Stomach (tissue), 8 donors: ENCODE measurements at regions not wholly inside any gene's neighbourhood (a gene's known extent, or its start where the extent isn't known, plus 50 kb on each side); places are given as distances from the start of the nearest gene placed in this dataset.

Source experiments
- DNase-seq, 2 donors: peaks; one replicate each; pipeline versions ENCODE4 v3.0.0 to v3.0.0-alpha.2; 2013 to 2019
- H3K27ac ChIP-seq, 5 donors: fragments of 200-600 bp in 4 of 5; sonication (generic) in 4 of 5; one replicate each; pipeline ENCODE4 v1.5.1; 2013 to 2019; ENCODE audit warnings: mild to moderate bottlenecking in 1 of 5, moderate library complexity in 1 of 5
- H3K27me3 ChIP-seq, 3 donors: fragments of 200-600 bp; sonication (generic); one replicate each; pipeline ENCODE4 v1.5.1; 2017 to 2019; ENCODE audit warnings: mixed run types in 1 of 3
- H3K36me3 ChIP-seq, 4 donors: fragments of 200-600 bp; sonication (generic); 1 replicate in 3 of 4; 2 replicates in 1 of 4; pipeline ENCODE4 v1.5.1; 2016 to 2019
- H3K4me1 ChIP-seq, 4 donors: fragments of 200-600 bp; sonication (generic); one replicate each; pipeline ENCODE4 v1.5.1; 2016 to 2019
- H3K4me3 ChIP-seq, 4 donors: fragments of 200-600 bp; sonication (generic) in 3 of 4; one replicate each; pipeline ENCODE4 v1.5.1; 2016 to 2019; ENCODE audit warnings: mild to moderate bottlenecking in 1 of 4
- H3K9me3 ChIP-seq, 4 donors: fragments of 200-600 bp; sonication (generic); one replicate each; pipeline ENCODE4 v1.5.1; 2016 to 2019
- EP300 ChIP-seq: sonication (generic); formaldehyde crosslinking; IDR thresholded peaks from one replicate; pipeline ENCODE4 v1.6.1; 2017; ENCODE audit warnings: antibody characterized with exemption
- POLR2A ChIP-seq, 4 donors: fragments of 450-650 bp; IDR thresholded peaks; one replicate each; pipeline ENCODE4 v1.6.1; 2016; ENCODE audit warnings: antibody characterized with exemption in 4 of 4, control low read depth in 2 of 4, mild to moderate bottlenecking in 1 of 4, moderate library complexity in 1 of 4
- POLR2AphosphoS5 ChIP-seq, 3 donors: sonication (generic); formaldehyde crosslinking; IDR thresholded peaks; one replicate each; pipeline ENCODE4 v1.6.1; 2016; ENCODE audit warnings: antibody characterized with exemption in 3 of 3
- WGBS, 5 donors: extraction: QIAGEN DNeasy Blood & Tissue Kit in 3 of 5; methylation state at CpG; one replicate each; pipeline versions ENCODE4 v1.1.5 to v1.1.7; 2013 to 2018; 5-methylcytosine and 5-hydroxymethylcytosine counted together
- intact Hi-C: fragments of 100-400 bp; cut with DNase I; formaldehyde crosslinking; loops from one replicate; pipeline ENCODE4 v1.15.1; 2023; ENCODE audit warnings: low total_unique reads
- TF ChIP-seq, protein P1 (sequence below), 7 experiments: fragments of 450-650 bp in 4 of 7; fragments of 200-600 bp in 3 of 7; sonication (generic) in 3 of 7; IDR thresholded peaks; one replicate each; pipeline ENCODE4 v1.5.1; 2016 to 2019; ENCODE audit warnings: antibody characterized with exemption in 7 of 7, control low read depth in 2 of 7, mild to moderate bottlenecking in 1 of 7
- donor health status: healthy with polysubstance abuse.
- donor health status: Bipolar disorder and iron deficiency.
- donor health status: healthy.

DNA sequence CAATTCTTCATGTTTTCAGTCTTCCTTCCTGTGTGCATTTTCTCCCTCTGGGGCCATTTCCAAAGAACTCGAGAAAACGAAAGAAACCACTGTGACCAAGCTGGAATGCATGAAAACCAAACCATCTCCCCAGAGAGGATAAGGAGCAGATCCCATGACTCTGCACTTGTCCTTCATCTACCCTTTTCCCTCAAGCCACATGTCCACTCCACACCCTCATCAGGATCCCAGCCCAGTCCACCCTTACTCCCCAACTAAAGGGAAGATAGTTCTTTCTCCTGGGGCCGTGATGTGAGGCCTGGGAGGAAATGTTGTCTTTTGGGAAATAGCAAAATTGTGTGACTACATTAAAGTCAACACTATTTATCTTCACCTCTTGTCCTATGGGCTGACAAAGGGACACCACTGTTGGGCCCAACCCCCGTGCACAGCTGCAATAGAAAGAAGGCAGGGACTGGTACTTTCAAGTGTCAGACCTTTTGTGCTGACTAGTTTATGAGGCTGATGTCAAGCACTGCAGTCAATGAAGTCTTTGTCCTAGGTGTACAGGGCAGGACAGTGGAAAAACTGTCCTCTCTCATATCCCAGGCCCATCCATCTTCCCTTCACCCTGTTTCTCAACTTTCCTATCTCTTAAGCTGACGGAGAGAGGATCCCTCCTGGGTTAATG lies 487.1 kb upstream of the NR2F2 start:
- H3K36me3 ChIP-seq = no peaks in the 10 kb centered on the region
- DNase-seq = no peak
- H3K27ac ChIP-seq = peak overlapping the region in 2 of 5 donors; percentile 17 to 33
- TF ChIP-seq, protein P1, sequence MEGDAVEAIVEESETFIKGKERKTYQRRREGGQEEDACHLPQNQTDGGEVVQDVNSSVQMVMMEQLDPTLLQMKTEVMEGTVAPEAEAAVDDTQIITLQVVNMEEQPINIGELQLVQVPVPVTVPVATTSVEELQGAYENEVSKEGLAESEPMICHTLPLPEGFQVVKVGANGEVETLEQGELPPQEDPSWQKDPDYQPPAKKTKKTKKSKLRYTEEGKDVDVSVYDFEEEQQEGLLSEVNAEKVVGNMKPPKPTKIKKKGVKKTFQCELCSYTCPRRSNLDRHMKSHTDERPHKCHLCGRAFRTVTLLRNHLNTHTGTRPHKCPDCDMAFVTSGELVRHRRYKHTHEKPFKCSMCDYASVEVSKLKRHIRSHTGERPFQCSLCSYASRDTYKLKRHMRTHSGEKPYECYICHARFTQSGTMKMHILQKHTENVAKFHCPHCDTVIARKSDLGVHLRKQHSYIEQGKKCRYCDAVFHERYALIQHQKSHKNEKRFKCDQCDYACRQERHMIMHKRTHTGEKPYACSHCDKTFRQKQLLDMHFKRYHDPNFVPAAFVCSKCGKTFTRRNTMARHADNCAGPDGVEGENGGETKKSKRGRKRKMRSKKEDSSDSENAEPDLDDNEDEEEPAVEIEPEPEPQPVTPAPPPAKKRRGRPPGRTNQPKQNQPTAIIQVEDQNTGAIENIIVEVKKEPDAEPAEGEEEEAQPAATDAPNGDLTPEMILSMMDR (IDR thresholded peaks at IDR 0.05) = no peak
- TF ChIP-seq POLR2AphosphoS5 (IDR thresholded peaks at IDR 0.05) (no peak), POLR2A (IDR thresholded peaks at IDR 0.05) (no peak), EP300 (no peak)
- H3K9me3 ChIP-seq = no peaks in the 10 kb centered on the region
- H3K4me3 ChIP-seq = no peak overlapping the region
- H3K4me1 ChIP-seq = peaks cover 0 to 12% (median 8%) of the 10 kb centered on the region in 4 donors
- intact Hi-C loops = no loop called here
- H3K27me3 ChIP-seq = no peaks in the 10 kb centered on the region
- WGBS, 5 donors = 74 to 90% (median 83%) methylated on average over 5 of the region's 5 CpGs

DNA sequence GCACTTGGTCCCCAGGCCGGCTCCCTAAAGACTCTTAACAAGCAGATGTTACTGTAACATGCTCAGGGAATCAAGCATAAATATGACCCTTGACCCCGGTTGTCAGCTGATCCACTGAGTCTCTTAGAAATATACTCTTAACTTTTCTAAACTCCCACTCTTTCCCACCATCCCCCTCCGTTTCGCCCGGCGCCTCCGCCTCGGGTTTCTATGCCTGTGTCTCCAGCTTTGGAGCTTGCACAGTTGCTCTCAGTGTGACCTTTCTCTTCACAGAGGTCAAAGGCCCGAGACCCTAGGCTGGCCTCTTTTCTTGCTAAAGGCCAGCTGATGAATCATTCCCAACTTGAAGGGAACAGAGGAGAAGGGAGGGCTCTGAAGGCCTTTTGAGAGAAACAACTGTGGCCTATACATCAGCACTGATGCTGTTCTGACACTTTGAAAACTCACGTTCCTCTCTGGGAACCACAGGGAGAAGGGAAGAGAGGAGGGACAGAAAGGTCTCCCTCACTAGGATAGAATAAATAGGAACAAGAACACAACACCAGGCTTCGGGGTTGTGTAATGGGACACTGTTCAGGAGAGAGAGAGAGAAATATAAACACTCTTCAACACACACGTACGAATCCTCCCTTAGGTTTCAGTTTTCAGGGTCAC lies 484.5 kb upstream of the NR2F2 start:
- Histone ChIP-seq H3K27ac (peak overlapping the region in 2 of 5 donors; percentile 18 to 23), H3K4me3 (no peak overlapping the region), H3K4me1 (no peaks in the 10 kb centered on the region), H3K9me3 (no peaks in the 10 kb centered on the region), H3K36me3 (no peaks in the 10 kb centered on the region), H3K27me3 (no peaks in the 10 kb centered on the region)
- intact Hi-C loops = no loop called here
- peak in 1 of 2 donors; percentile 69 for DNase-seq
- TF ChIP-seq POLR2A (IDR thresholded peaks at IDR 0.05) = no peak
- TF ChIP-seq POLR2AphosphoS5 (IDR thresholded peaks at IDR 0.05) = peak in 1 of 3 donors; percentile 4
- no peak for TF ChIP-seq EP300
- TF ChIP-seq, protein P1 (IDR thresholded peaks at IDR 0.05) = no peak
- 72 to 86% (median 77%) methylated on average over 13 of the region's 13 CpGs for WGBS, 5 donors

GRCh38 chr15:95848126-95848525 lies 482.4 kb upstream of the NR2F2 start:
- no peak overlapping the region for H3K4me3 ChIP-seq
- H3K36me3 ChIP-seq = no peaks in the 10 kb centered on the region
- DNase-seq = no peak
- H3K9me3 ChIP-seq = no peaks in the 10 kb centered on the region
- WGBS, 5 donors = 80 to 91% (median 89%) methylated on average over 1 of the region's 1 CpG
- intact Hi-C loops = no loop called here
- H3K27ac ChIP-seq = no peak overlapping the region
- H3K27me3 ChIP-seq = no peaks in the 10 kb centered on the region
- TF ChIP-seq, protein P1 (IDR thresholded peaks at IDR 0.05) = no peak
- TF ChIP-seq POLR2A (IDR thresholded peaks at IDR 0.05) (no peak), POLR2AphosphoS5 (IDR thresholded peaks at IDR 0.05) (no peak), EP300 (no peak)
- H3K4me1 ChIP-seq = no peaks in the 10 kb centered on the region

- Histone ChIP-seq H3K4me3 (no peak overlapping the region), H3K9me3 (no peaks in the 10 kb centered on the region), H3K36me3 (no peaks in the 10 kb centered on the region), H3K27ac (no peak overlapping the region), H3K4me1 (no peaks in the 10 kb centered on the region), H3K27me3 (no peaks in the 10 kb centered on the region)
- DNase-seq = no peak
- intact Hi-C loops = no loop called here
- TF ChIP-seq POLR2A (IDR thresholded peaks at IDR 0.05) (no peak), POLR2AphosphoS5 (IDR thresholded peaks at IDR 0.05) (no peak)
- WGBS, 5 donors = 90 to 97% (median 94%) methylated on average over 2 of the region's 2 CpGs
These were observed 479.7 kb upstream of the NR2F2 start for GRCh38 chr15:95850837-95851236.

DNA sequence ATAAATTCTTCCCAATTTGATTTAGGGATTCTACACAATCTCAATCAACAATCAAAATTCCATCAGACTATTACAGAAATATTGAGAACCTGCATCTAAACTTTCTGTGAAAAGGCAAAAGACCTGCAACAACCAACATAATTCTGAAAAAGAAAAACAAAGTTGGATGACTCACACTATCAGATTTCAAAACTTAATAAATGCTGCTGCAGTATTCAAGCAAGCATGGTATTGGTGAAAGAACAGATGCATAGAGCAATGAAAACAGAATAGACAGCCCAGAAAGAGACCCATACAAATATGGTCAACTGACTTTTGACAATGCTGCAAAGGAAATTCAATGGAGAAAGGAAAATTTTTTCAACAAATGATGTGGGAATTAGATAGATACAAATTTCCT lies 477.1 kb upstream of the NR2F2 start:
- DNase-seq = no peak
- intact Hi-C loops = no loop called here

More for the DNA sequence above, 477.1 kb upstream of the NR2F2 start:
- Histone ChIP-seq H3K36me3 (no peaks in the 10 kb centered on the region), H3K27me3 (no peaks in the 10 kb centered on the region), H3K4me3 (no peak overlapping the region), H3K4me1 (no peaks in the 10 kb centered on the region), H3K27ac (no peak overlapping the region), H3K9me3 (no peaks in the 10 kb centered on the region)
- no peak for TF ChIP-seq EP300
- no peak for TF ChIP-seq POLR2A (IDR thresholded peaks at IDR 0.05)
